OCI-LY1 (cell line): ENCODE measurements at regions not wholly inside any gene's neighbourhood (a gene's known extent, or its start where the extent isn't known, plus 50 kb on each side); places are given as distances from the start of the nearest gene placed in this dataset.

Experiments used
- EZH2 ChIP-seq: fragments of 200-600 bp; sonication (generic), shearing (Covaris generic); IDR thresholded peaks from 2 replicates; pipeline ENCODE4 v1.8.0; 2017; ENCODE audit warnings: borderline replicate concordance, mixed run types, mild to moderate bottlenecking, antibody characterized with exemption, low read length, moderate library complexity, mixed read lengths
- TF ChIP-seq, protein P1 (sequence below): fragments of 200-600 bp; sonication (generic), shearing (Covaris generic); IDR thresholded peaks from 2 replicates; pipeline ENCODE4 v1.5.1; 2017; ENCODE audit warnings: mild to moderate bottlenecking, antibody characterized with exemption, low read length, moderate library complexity, mixed read lengths

DNA sequence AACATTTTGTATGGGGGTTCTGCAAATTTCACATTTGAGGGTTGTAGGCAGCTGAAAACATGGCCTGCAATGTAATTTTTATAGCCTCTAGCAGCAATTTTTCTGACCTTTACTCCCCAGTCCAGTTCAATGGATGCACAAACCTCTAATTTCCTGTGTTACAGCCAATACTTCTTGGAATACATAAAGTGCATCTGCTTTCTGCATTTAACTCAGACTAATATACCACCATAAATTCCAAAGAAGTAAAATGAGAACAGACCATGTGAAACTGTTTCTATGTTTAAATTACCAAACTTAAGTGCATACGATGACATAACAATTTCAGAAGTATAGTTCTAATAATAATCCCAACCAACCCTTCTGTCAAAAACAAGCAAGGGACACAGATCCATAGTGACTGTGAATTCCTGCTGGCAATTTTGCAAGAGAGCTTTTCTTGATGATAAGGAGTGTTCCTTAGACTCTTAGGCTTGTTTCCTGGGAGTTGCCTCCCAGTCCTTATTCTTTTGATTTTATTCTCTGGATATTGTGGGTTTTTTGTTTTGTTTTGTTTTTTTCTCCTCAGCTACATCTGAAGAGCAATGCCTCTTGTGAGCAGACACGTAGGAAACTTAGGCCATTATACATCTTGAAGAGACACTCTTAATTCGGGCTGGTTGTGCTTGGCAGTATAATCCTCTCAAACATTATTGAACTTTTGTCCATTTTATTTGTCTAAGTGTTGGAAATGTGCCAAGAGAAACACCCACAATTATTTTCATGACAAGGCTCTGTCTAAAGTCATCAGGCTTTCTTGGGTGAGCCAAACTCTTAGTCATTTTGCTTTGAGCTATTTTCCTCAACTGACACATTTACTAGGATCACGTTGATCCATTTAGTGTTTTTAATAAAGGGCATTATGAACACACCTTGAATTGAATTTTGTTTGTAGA, 51.3 kb upstream of the RERGL start:
- TF ChIP-seq, protein P1, sequence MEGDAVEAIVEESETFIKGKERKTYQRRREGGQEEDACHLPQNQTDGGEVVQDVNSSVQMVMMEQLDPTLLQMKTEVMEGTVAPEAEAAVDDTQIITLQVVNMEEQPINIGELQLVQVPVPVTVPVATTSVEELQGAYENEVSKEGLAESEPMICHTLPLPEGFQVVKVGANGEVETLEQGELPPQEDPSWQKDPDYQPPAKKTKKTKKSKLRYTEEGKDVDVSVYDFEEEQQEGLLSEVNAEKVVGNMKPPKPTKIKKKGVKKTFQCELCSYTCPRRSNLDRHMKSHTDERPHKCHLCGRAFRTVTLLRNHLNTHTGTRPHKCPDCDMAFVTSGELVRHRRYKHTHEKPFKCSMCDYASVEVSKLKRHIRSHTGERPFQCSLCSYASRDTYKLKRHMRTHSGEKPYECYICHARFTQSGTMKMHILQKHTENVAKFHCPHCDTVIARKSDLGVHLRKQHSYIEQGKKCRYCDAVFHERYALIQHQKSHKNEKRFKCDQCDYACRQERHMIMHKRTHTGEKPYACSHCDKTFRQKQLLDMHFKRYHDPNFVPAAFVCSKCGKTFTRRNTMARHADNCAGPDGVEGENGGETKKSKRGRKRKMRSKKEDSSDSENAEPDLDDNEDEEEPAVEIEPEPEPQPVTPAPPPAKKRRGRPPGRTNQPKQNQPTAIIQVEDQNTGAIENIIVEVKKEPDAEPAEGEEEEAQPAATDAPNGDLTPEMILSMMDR = no peak
- no peak for TF ChIP-seq EZH2
